Trophoblast cell (in vitro differentiated cells and primary cell): ENCODE measurements at regions not wholly inside any gene's neighbourhood (a gene's known extent, or its start where the extent isn't known, plus 50 kb on each side); places are given as distances from the start of the nearest gene placed in this dataset.
A peak's percentile ranks its signal among the peaks of the same experiment; 100 is the strongest.

ENCODE experiments used
- DNase-seq, 2 donors: peaks; one replicate each; pipeline ENCODE4 v3.0.0-alpha.2; 2016
- H2AFZ ChIP-seq: 2 replicates; pipeline ENCODE4 v1.6.1; 2013; ENCODE audit warnings: low read length, moderate library complexity, mild to moderate bottlenecking; ENCODE audit not compliant: insufficient read depth, poor library complexity
- H2AK5ac ChIP-seq: 2 replicates; pipeline ENCODE4 v1.6.1; 2013; ENCODE audit warnings: mild to moderate bottlenecking, low read length
- H2BK120ac ChIP-seq: 2 replicates; pipeline ENCODE4 v1.6.1; 2013; ENCODE audit warnings: low read length, mild to moderate bottlenecking, moderate library complexity; ENCODE audit not compliant: insufficient read depth, poor library complexity
- H2BK12ac ChIP-seq: 2 replicates; pipeline ENCODE4 v1.6.1; 2013; ENCODE audit warnings: mild to moderate bottlenecking, low read length, moderate library complexity
- H2BK5ac ChIP-seq: 2 replicates; pipeline ENCODE4 v1.6.1; 2013; ENCODE audit warnings: low read length, low read depth, moderate library complexity, mild to moderate bottlenecking; ENCODE audit not compliant: poor library complexity
- H3K14ac ChIP-seq: 2 replicates; pipeline ENCODE4 v1.6.1; 2013; ENCODE audit warnings: mild to moderate bottlenecking, low read length
- H3K18ac ChIP-seq: 2 replicates; pipeline ENCODE4 v1.6.1; 2013; ENCODE audit warnings: mild to moderate bottlenecking, low read length
- H3K23ac ChIP-seq: 2 replicates; pipeline ENCODE4 v1.6.1; 2013; ENCODE audit warnings: low read length
- H3K27ac ChIP-seq: 2 replicates; pipeline ENCODE4 v1.5.1; 2013; ENCODE audit warnings: low read depth, mild to moderate bottlenecking, inconsistent platforms, low read length, moderate library complexity
- H3K27me3 ChIP-seq: 2 replicates; pipeline ENCODE4 v1.6.1; 2013; ENCODE audit warnings: inconsistent platforms, mild to moderate bottlenecking, low read length, moderate library complexity; ENCODE audit not compliant: insufficient read depth
- H3K36me3 ChIP-seq, 2 experiments: 1 replicate in 1 of 2; 2 replicates in 1 of 2; pipeline ENCODE4 v1.6.1; 2013; ENCODE audit warnings: low read length in 2 of 2, mild to moderate bottlenecking in 2 of 2, moderate library complexity in 1 of 2; ENCODE audit not compliant: insufficient read depth in 2 of 2, control insufficient read depth in 1 of 2
- H3K4ac ChIP-seq: 2 replicates; pipeline ENCODE4 v1.6.1; 2013; ENCODE audit warnings: low read depth, mild to moderate bottlenecking, low read length, moderate library complexity
- H3K4me1 ChIP-seq, 2 experiments: 1 replicate in 1 of 2; 2 replicates in 1 of 2; pipeline ENCODE4 v1.6.1; 2013; ENCODE audit warnings: low read length in 2 of 2, mild to moderate bottlenecking in 2 of 2, moderate library complexity in 1 of 2; ENCODE audit not compliant: insufficient read depth in 2 of 2, control insufficient read depth in 1 of 2
- H3K4me2 ChIP-seq: 2 replicates; pipeline ENCODE4 v1.6.1; 2013; ENCODE audit warnings: inconsistent platforms, mild to moderate bottlenecking, low read length, moderate library complexity
- H3K4me3 ChIP-seq: 2 replicates; pipeline ENCODE4 v1.5.1; 2013; ENCODE audit warnings: mild to moderate bottlenecking, low read depth, low read length, inconsistent platforms
- H3K79me1 ChIP-seq: one replicate; pipeline ENCODE4 v1.6.1; 2013; ENCODE audit warnings: low read length
- H3K79me2 ChIP-seq: 2 replicates; pipeline ENCODE4 v1.6.1; 2013; ENCODE audit warnings: low read length, mild to moderate bottlenecking; ENCODE audit not compliant: control insufficient read depth, insufficient read depth, poor library complexity
- H3K9ac ChIP-seq: 2 replicates; pipeline ENCODE4 v1.6.1; 2013; ENCODE audit warnings: mild to moderate bottlenecking, low read length
- H3K9me3 ChIP-seq: 2 replicates; pipeline ENCODE4 v1.6.1; 2013; ENCODE audit warnings: low read depth, mild to moderate bottlenecking, control low read depth, inconsistent platforms, low read length; ENCODE audit not compliant: insufficient read depth
- H4K12ac ChIP-seq: 2 replicates; pipeline ENCODE4 v1.6.1; 2013; ENCODE audit warnings: low read depth, mild to moderate bottlenecking, low read length, moderate library complexity
- H4K8ac ChIP-seq: 2 replicates; pipeline ENCODE4 v1.6.1; 2013; ENCODE audit warnings: low read depth, mild to moderate bottlenecking, low read length, moderate library complexity
- H4K91ac ChIP-seq: one replicate; pipeline ENCODE4 v1.6.1; 2013; ENCODE audit warnings: low read depth, mild to moderate bottlenecking, low read length, moderate library complexity
- WGBS: extraction: QIAGEN DNeasy Blood & Tissue Kit; methylation state at CpG from one replicate; pipeline ENCODE4 v1.1.7; 2013; ENCODE audit warnings: missing lambda C conversion rate; ENCODE audit not compliant: insufficient read length, insufficient coverage; ENCODE audit errors: extremely low coverage; 5-methylcytosine and 5-hydroxymethylcytosine counted together

DNA sequence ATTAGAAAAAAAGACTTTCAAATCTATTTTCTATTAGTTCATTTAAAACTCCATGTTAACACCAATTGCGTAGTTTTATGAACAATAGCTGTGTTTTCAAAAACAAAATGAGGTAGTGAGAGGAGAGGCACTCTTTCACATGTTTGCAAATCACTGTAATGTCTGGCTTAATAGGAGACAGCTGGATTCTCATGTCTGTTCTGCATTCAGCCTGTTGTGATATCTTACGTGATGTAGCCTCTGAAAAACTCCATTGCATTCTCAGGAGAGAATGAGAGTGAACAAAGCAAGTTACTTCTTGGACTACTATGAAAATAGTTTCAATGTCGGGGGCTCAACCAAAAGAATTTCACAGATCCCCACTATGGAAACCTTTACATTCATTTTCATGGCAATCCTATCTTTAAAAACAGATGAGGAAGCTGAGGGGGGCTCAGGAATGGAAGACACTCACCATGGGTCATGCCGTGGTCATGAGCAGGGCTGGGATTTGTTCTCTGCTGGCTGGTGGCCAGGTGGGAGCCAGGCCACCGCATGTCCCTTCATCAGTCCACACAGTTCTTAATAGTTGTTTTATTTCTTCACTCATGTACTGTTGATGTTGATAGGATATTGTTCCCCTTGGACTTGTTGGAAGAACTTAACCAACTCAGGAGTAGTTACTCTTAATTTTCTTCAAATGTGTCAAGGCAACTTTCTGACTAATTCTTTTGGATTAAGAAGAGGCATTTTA lies 346.2 kb upstream of the FAR2 start:
- Histone ChIP-seq H3K27ac (no peak overlapping the region), H2AFZ (no peak overlapping the region), H2BK5ac (no peak overlapping the region), H3K14ac (no peak overlapping the region), H4K91ac (no peak overlapping the region), H3K36me3 (no peaks in the 10 kb centered on the region), H3K4ac (no peak overlapping the region), H4K8ac (no peak overlapping the region), H3K9ac (no peak overlapping the region), H2BK12ac (no peak overlapping the region), H3K27me3 (no peaks in the 10 kb centered on the region), H3K9me3 (peaks cover 2% of the 10 kb centered on the region), H2AK5ac (no peak overlapping the region), H3K18ac (no peak overlapping the region), H3K79me1 (no peaks in the 10 kb centered on the region), H2BK120ac (no peak overlapping the region), H3K79me2 (no peaks in the 10 kb centered on the region), H3K4me3 (no peak overlapping the region), H3K4me2 (no peak overlapping the region), H3K23ac (no peak overlapping the region), H4K12ac (no peak overlapping the region), H3K4me1 (no peaks in the 10 kb centered on the region)
- DNase-seq, result no peak
- WGBS, result no CpG with 5 or more reads among the region's 5 CpGs

DNA sequence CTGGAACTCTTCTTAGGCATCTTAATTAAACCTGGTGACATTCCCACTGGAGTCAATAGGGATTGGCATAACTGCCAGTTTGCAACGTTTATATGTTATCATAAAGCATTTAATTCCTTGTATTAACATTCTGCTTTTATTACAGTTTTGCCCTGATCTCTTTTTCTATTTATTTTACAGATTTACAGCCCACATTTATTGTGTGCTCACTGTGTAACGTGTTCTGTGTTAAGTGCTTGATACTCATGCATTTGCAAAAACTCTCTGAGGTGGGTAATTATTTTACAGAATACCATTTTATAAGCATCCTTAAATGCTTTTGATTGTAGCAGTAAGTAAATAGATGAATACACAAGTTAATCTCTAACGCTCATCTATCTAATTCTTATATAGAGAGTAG lies 341.5 kb upstream of the FAR2 start:
- no peak overlapping the region for H4K12ac ChIP-seq
- no peak overlapping the region for H3K27ac ChIP-seq
- H3K14ac ChIP-seq, result no peak overlapping the region
- H2BK5ac ChIP-seq, result no peak overlapping the region
- H4K91ac ChIP-seq, result no peak overlapping the region
- WGBS, result no CpG with 5 or more reads among the region's 3 CpGs
- H3K4me2 ChIP-seq, result no peak overlapping the region
- H3K4me1 ChIP-seq, result no peaks in the 10 kb centered on the region
- peaks cover 1% of the 10 kb centered on the region for H3K9me3 ChIP-seq
- no peak overlapping the region for H2BK120ac ChIP-seq
- H3K4ac ChIP-seq, result no peak overlapping the region
- no peak overlapping the region for H2AK5ac ChIP-seq
- no peaks in the 10 kb centered on the region for H3K79me2 ChIP-seq
- H3K18ac ChIP-seq, result no peak overlapping the region
- H3K23ac ChIP-seq, result no peak overlapping the region
- no peak overlapping the region for H3K9ac ChIP-seq
- no peak overlapping the region for H2BK12ac ChIP-seq
- no peaks in the 10 kb centered on the region for H3K79me1 ChIP-seq
- H3K4me3 ChIP-seq, result no peak overlapping the region
- H3K36me3 ChIP-seq, result no peaks in the 10 kb centered on the region
- no peak for DNase-seq
- no peak overlapping the region for H4K8ac ChIP-seq
- no peaks in the 10 kb centered on the region for H3K27me3 ChIP-seq
- no peak overlapping the region for H2AFZ ChIP-seq

DNA sequence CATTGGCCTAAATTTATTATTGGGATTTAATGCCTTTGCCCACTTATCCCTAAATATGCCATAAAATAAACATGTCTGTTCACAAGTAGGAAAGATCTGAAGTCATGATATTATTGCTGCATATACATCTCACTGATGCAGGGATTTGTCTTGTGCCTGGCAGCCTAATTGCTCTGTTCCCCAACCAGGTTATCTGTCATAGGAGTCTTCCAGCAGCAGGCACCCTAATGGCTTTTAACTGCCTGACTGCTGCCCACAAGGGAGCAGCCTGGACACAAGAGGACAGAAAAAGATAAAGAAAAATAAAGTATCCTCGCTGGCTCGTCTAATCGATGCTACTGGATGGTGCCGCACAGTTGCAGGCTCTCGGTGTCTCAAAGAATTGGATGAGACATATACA lies 337.6 kb upstream of the FAR2 start:
- Histone ChIP-seq H3K23ac (no peak overlapping the region), H3K79me2 (no peaks in the 10 kb centered on the region)
- no CpG with 5 or more reads among the region's 5 CpGs for WGBS

GRCh38 chr12:28814246-28814645 lies 334.8 kb upstream of the FAR2 start:
- H3K79me2 ChIP-seq, result no peaks in the 10 kb centered on the region
- H3K27ac ChIP-seq, result no peak overlapping the region
- H3K18ac ChIP-seq, result no peak overlapping the region
- WGBS, result no CpG with 5 or more reads among the region's 4 CpGs
- H3K9me3 ChIP-seq, result peaks cover 4% of the 10 kb centered on the region
- no peak overlapping the region for H4K91ac ChIP-seq
- H2BK12ac ChIP-seq, result no peak overlapping the region
- H3K4me3 ChIP-seq, result no peak overlapping the region
- no peak overlapping the region for H2AFZ ChIP-seq
- H4K12ac ChIP-seq, result no peak overlapping the region
- no peak overlapping the region for H4K8ac ChIP-seq
- H3K79me1 ChIP-seq, result no peaks in the 10 kb centered on the region
- no peaks in the 10 kb centered on the region for H3K27me3 ChIP-seq
- no peak overlapping the region for H3K14ac ChIP-seq
- H2BK5ac ChIP-seq, result no peak overlapping the region
- no peak overlapping the region for H3K23ac ChIP-seq
- no peak overlapping the region for H2AK5ac ChIP-seq
- no peak overlapping the region for H3K4me2 ChIP-seq
- no peak overlapping the region for H3K4ac ChIP-seq
- H3K9ac ChIP-seq, result no peak overlapping the region
- H3K36me3 ChIP-seq, result no peaks in the 10 kb centered on the region
- no peak overlapping the region for H2BK120ac ChIP-seq
- H3K4me1 ChIP-seq, result no peaks in the 10 kb centered on the region
- peak; percentile 51 to 57 for DNase-seq

More for the DNA sequence above, 337.6 kb upstream of the FAR2 start:
- H2BK5ac ChIP-seq, result no peak overlapping the region
- no peak overlapping the region for H3K4ac ChIP-seq
- no peak overlapping the region for H4K12ac ChIP-seq
- no peaks in the 10 kb centered on the region for H3K27me3 ChIP-seq
- H3K9me3 ChIP-seq, result peaks cover 1% of the 10 kb centered on the region
- H3K18ac ChIP-seq, result no peak overlapping the region
- H3K4me1 ChIP-seq, result no peaks in the 10 kb centered on the region
- no peaks in the 10 kb centered on the region for H3K79me1 ChIP-seq
- no peak overlapping the region for H3K27ac ChIP-seq
- H3K4me3 ChIP-seq, result no peak overlapping the region
- H4K8ac ChIP-seq, result no peak overlapping the region
- no peak overlapping the region for H4K91ac ChIP-seq
- no peak overlapping the region for H3K9ac ChIP-seq
- no peaks in the 10 kb centered on the region for H3K36me3 ChIP-seq
- no peak overlapping the region for H3K4me2 ChIP-seq
- no peak overlapping the region for H2AK5ac ChIP-seq
- no peak overlapping the region for H3K14ac ChIP-seq
- H2BK120ac ChIP-seq, result no peak overlapping the region
- no peak overlapping the region for H2BK12ac ChIP-seq
- no peak for DNase-seq
- no peak overlapping the region for H2AFZ ChIP-seq
